HTR-8/SVneo (cell line): ENCODE measurements at regions not wholly inside any gene's neighbourhood (a gene's known extent, or its start where the extent isn't known, plus 50 kb on each side); places are given as distances from the start of the nearest gene placed in this dataset.
"Not testable (repeated sequence)": the region's sequence is repeated elsewhere in the genome, so short reads cannot be mapped to it uniquely, and the experiment has no call there.

Experiments
- DNase-seq: peaks from one replicate; pipeline ENCODE4 v3.0.0; 2011; ENCODE audit warnings: low spot score, mixed read lengths; ENCODE audit not compliant: insufficient read length
- FAIRE-seq: peaks from 2 replicates; lab custom pipeline; 2011; peaks lifted over from hg19 to GRCh38; lab: Jason Lieb, UNC

DNA sequence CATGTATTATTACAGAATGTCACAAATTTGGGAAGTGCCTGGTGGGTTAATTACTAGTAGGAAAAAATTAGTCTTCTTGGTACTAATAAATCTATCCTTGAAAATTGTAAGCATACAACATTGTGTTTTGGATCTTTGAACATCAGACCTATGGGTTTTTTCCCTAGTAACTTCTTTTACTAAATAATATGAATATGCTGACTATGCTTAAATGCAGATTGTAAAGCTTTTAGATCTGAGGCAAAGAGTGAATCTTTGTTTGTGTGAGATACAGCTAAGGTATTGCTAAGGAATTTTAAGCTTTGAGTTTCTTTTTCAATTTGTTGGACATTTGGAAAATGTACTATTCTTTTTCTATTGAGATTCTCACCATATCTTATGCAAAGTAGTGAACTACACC is 390.6 kb upstream of the CCNH start:
- FAIRE-seq (no peak), DNase-seq (no peak)

DNA sequence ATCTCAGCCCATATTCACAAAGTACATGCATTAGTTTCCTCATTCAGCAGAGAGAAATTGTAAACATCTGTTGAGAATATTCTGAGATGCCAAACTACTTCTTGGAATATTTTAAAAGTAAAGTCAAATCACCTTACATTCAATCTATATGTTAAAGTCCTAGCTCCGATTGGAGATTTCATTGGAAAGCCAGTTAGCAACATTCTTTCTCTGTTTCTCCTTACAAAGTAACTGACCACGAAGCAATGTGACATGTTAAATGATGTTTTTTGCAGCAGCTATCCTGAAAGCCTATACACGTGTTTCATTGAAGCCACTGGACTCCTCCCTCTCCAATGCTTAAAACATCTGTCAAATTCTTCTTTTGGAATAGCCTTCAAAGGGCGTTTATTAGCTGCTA is 379.1 kb upstream of the CCNH start:
- no peak for FAIRE-seq
- no peak for DNase-seq

DNA sequence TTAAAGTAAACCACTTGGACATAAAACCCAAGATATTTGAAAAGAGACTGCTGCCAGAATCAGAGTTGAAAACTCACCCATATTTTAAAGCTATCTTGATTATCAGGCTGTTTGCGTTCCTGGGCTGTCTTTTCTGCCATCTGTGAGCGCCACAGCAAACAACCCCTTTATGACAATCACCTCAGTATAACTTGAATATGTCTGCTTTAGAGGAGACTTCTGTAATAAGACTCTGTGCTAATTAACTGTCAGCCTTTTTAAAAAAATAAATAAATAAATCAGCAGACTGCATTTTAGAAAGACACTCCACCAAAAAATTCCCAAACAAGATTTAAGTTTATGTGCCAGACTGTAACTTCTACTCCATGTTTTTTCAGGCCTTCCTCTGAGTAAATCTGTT is 375.7 kb upstream of the CCNH start:
- DNase-seq (no peak), FAIRE-seq (no peak)

- FAIRE-seq: no peak
- no peak for DNase-seq
Measured at GRCh38 chr5:87787625-87788256, 375.0 kb upstream of the CCNH start.

DNA sequence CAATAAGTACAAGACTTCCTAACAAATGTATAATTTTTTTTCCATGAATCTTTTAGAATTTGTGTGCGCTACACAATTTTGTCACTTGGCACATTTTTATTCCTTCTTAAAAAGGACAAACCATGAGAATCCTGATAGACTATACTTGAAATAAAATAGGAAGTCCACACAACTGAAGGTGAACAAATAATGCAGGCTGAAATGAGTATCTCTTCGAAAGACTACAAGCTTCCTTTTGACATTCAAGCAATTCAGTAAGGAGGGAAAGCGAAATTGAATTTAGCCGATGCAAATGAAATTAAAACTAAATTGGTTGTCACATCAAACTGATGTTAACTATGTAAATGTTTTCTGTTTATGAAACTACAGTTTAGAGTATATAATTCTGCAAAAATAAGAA is 374.4 kb upstream of the CCNH start:
- no peak for FAIRE-seq
- no peak for DNase-seq

GRCh38 chr5:87786471-87786870 is 373.7 kb upstream of the CCNH start:
- no peak for FAIRE-seq
- DNase-seq: no peak

DNA sequence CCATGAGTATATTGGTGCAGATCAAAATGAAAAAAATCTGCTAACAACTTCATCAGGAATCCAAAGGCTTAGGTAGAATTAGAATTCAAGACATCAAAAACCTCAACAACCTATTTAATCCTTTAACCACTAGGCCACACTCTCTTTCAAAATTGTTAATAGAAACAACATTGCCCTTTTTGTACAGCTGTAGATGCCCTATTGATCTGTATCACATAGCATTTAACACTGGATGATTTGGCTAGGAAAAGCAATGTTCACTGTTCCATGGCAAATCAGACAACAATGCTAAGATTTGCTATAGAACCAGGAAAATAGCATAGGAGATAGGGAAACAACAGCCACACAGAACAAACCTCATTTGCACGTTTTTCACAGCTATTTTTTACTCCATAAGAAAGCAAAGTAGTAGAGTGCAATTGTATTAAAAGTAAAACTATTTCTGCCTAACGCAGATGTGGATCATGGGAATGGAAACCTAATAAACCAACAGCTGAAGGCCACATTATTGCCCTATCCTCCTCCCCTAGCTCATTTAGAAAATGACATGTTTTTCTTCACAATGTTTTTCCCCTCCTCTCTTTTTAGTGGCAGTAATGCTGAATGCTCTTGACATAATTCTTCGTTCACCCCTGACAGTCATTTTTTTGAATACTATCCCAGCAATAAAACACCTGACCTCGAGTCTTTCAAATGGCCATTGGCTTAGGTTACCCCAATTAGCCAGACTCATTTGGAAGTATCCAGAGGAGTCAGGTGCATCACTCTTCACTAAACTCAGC is 373.0 kb upstream of the CCNH start:
- FAIRE-seq (no peak), DNase-seq (no peak)

DNA sequence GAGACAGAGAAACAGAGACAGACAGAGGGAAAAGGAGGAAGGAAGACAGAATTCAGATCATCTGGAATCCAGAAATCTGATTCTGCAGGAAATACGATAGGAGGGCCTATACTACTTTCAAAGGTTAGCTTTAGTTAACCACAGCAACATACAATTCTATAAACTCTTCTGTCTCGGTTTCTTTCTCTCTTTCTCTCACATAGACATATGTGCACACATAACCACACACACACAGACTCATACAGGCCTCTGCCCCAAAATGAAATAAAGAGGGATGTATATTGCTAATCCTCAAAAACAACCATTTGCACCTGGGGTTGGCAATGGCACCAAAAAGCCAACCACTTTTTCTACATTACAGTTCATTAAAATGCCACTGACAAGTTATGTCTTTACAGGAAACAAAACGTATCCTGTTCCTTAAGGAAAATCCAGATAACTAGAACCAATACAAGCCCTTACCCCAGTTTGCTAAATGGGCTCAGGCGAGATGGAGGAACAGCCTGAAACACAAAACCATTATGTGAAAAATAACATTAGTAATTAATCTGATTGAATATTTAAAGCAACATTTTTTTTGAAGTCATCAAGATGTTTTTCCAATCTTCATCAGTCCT is 372.3 kb upstream of the CCNH start:
- FAIRE-seq: no peak
- DNase-seq: no peak

DNA sequence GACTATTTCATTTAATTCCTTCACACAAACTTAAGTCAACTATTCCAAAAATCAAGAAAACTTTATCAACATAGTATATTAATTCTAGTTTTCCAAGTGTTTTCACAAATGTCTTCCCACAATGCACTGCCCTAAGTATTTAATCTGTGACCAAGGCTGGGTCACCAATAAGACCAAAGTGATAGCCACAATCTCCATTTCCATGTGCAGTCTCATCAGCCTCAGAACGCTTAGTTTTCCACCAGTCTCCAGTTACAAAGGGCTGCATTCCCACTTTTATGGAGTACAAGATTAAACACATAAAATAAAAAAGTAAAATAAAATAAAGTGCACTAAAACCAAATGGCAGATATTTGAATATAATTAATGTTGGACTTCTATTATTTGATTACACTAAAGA is 371.6 kb upstream of the CCNH start:
- no peak for FAIRE-seq
- no peak for DNase-seq

DNA sequence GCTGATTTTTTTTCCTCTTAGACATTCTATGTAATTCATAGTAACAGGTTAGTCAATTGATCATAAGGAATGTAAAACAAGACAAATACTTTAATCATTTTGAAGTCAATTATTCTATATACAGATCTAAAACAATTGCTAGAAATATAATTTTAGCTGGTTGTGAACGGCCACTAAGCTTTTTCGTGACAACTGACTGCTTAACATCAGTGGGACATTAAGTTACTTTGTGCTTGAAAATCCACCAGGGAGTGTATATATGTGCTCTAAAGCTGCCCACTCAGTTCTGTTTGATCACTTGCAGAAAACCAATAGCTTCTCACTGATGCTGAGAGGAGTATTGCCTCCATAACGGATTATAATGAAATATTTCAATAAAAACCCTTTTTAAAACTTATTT is 370.2 kb upstream of the CCNH start:
- no peak for DNase-seq
- FAIRE-seq: no peak

GRCh38 chr5:87781976-87782375 is 369.2 kb upstream of the CCNH start:
- DNase-seq (no peak), FAIRE-seq (no peak)

DNA sequence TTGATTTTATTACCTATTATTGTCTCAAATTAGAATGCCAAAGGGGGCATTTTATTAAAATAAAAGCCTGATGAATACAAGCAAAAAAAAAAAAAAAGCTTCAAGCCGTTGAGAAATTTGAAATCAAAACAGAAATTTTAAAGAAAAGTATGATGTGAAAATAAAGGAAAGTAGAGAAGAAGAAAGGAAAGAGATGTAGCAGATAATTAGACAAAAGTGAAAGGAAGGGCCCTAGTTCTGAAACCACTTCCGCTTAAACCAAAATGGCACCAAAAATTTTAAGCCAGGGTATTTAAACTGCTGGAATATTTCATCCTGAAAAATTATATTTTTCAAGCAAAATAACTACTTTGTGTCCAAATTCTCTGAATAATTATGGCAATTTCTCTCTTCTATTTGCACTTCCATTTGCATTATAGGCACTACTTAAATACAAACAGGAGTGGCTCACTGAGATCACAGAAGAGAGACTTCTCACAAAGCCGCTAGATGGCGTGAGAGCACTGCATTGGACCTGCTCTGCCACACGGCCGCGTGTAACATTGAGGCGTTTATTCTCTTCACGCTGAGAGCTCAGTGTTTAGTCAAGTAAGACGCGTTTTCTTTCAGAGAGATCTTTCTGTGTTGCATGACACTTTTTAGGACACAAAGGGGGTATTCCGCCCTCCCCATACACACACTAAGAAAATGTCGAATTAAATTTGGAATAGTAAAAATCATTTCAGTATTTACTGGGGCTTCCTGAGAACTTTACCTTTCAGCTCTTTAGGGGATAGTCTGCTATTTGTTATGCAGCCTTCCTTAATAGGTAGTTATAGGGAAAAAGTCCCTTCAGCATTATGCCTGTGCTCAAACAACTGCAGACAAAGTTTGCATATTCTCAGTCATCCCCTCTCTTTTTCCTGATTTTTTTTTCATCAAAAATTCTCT is 368.4 kb upstream of the CCNH start:
- FAIRE-seq (peak; percentile 51), DNase-seq (peak; percentile 34)

DNA sequence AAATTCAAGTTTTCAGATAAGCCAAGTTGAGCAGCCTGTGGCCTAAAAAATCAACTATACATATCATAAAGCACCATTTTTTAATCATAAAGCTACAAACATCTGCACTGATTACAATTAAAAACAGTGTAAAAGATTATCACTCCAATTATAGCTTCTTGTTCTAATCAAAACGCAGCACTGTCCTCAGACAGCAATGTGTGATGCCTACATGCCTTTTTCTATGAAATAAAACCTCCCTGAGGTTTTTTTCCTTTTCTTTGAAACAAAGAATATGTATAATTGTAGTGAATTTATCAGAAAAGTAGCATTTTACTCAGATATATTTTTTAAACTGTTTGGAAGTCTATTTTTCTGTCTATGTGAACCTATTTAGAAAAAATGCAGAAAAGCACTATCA is 366.1 kb upstream of the CCNH start:
- FAIRE-seq (no peak), DNase-seq (no peak)

- FAIRE-seq: no peak
- no peak for DNase-seq
Measured at GRCh38 chr5:87777877-87778276, 365.1 kb upstream of the CCNH start.

- FAIRE-seq (no peak), DNase-seq (no peak)
Measured at GRCh38 chr5:87776785-87777184, 364.1 kb upstream of the CCNH start.

DNA sequence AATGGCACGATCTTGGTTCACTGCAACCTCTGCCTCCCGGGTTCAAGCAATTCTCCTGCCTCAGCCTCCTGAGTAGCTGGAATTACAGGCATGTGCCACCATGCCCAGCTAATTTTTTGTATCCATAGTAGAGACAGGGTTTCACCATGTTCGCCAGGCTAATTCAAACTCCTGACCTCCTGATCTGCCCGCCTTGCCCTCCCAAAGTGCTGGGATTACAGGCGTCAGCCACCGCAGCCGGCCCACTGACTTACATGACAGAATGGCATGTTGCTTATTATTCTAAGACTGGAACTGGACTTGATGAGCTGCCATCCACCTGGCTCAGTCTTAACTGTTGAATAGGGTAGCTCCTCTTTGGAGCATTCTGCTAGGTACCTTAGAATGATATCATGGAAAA is 363.6 kb upstream of the CCNH start:
- not testable (repeated sequence) for FAIRE-seq

GRCh38 chr5:87775228-87775627 is 362.5 kb upstream of the CCNH start:
- FAIRE-seq (no peak), DNase-seq (no peak)

More for the DNA sequence above, 363.6 kb upstream of the CCNH start:
- DNase-seq: not testable (repeated sequence)

DNA sequence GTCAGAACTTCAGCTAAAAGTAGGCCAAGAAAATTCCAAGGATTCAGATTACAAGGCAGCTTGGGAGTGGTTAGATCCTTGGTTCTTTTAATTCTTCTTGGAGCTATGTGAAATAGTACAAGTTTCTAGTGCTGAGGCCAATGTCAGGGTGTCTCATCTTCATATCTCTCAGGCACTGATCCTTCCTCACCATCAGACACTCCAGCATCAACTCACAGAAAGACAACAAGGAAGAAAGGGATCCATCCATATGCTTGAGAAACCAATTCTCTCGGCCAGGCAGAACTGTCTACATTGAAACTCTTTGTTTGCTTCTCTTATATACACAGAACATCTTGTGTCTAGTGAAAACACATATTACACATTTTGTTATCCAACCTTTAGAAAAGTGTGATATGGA is 362.1 kb upstream of the CCNH start:
- FAIRE-seq (no peak), DNase-seq (no peak)

DNA sequence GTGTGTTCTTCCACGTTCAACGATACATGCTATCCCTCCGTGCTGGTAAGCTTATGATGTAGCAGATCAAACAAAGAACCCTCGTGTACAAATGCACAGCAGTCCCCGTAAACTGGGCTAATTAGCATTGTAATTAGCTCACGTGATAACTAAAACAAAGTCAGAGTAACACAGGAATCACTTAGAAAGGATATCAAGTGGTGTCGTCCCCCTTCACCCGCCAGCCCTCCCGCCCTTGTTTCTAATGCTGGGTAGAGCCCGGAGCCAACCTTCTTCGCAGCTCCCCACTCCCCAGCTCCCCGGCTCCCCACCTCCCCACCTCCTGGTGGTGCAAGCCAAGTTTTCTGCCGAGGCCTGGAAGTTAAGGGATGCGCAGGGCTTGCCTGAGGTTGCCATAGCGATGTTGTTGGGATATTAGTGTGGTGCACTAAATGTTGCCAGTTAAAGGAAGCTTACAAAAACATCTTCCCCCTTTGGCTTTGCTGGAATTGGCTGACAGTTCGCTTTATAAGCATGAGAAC is 357.9 kb upstream of the CCNH start:
- FAIRE-seq (no peak), DNase-seq (no peak)

DNA sequence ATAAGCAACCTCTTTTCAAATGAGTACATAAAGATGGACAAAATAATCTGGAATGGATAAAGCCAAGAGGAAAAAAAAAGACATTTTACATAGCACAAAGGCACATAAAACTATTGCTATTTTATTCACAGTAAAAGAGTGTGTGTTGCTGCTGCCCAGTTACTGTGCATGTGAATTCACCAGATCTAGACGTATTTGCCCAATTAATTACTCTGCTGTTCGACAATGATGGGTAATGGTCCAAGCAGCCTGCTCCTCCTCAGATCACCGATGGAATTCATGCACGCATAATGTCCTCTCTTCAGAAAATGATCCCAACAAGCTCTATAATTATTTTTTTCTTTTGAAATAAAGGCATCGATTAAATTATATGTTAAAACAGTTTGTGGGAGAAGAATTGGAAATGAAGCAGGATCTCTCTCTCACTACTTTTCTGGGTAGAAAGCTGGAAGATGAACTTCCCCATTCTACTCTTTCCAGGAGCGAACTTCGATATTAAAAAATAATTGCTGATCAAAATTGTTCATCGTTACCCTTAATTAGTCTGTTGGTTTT is 357.4 kb upstream of the CCNH start:
- FAIRE-seq (no peak), DNase-seq (no peak)
